Esophagus squamous epithelium (tissue), 4 donors: ENCODE measurements at regions not wholly inside any gene's neighbourhood (a gene's known extent, or its start where the extent isn't known, plus 50 kb on each side); places are given as distances from the start of the nearest gene placed in this dataset.

Experiments used
- CTCF ChIP-seq, 6 experiments: fragments of 450-650 bp in 4 of 6; fragments of 200-600 bp in 2 of 6; sonication (generic) in 2 of 6; IDR thresholded peaks; one replicate each; pipeline ENCODE4 v1.5.1; 2016 to 2019; ENCODE audit warnings: antibody characterized with exemption in 6 of 6, mild to moderate bottlenecking in 4 of 6, moderate library complexity in 4 of 6
- POLR2A ChIP-seq, 4 donors: fragments of 450-650 bp; IDR thresholded peaks; one replicate each; pipeline ENCODE4 v1.6.1; 2017; ENCODE audit warnings: antibody characterized with exemption in 4 of 4, mild to moderate bottlenecking in 4 of 4, moderate library complexity in 3 of 4

GRCh38 chr19:28516415-28516872 lies 696.5 kb downstream of the UQCRFS1 start:
- no peak for TF ChIP-seq POLR2A (IDR thresholded peaks at IDR 0.05)
- TF ChIP-seq CTCF (IDR thresholded peaks at IDR 0.05): no peak
